GM12865 (cell line): ENCODE measurements at regions not wholly inside any gene's neighbourhood (a gene's known extent, or its start where the extent isn't known, plus 50 kb on each side); places are given as distances from the start of the nearest gene placed in this dataset.

ENCODE experiments used
- DNase-seq: peaks from one replicate; pipeline ENCODE4 v3.0.0; 2010; ENCODE audit warnings: low read depth
- H3K4me3 ChIP-seq: 2 replicates; pipeline ENCODE4 v1.5.1; 2011; ENCODE audit warnings: mild to moderate bottlenecking, low read depth, low read length, control low read depth
- TF ChIP-seq, protein P1 (sequence below): IDR thresholded peaks from 2 replicates; pipeline ENCODE4 v1.5.1; 2011; ENCODE audit warnings: low read length, control low read depth, low read depth, inconsistent platforms; ENCODE audit not compliant: insufficient read depth; ENCODE audit errors: missing control alignments

DNA sequence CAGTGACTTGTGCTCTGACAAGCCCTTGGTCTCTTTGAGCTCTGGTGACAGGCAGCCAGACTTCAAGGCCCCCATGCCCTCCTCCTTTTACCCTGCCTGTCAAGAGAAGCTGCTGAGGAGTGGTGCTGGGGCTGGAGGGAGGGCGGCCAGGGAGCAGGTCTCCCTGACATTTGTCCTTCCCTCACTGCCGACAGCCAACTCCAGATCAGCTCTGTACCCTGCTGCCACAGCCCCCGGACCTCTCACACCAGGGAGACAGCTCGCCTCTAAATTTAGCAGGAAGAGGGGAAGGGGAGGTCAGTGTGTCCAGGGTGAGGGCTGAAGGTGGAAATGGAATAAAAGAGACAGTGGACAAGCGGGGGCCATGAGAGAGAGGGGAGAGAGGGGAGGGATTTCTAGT is 155.8 kb downstream of the TDRD15 start:
- TF ChIP-seq, protein P1, sequence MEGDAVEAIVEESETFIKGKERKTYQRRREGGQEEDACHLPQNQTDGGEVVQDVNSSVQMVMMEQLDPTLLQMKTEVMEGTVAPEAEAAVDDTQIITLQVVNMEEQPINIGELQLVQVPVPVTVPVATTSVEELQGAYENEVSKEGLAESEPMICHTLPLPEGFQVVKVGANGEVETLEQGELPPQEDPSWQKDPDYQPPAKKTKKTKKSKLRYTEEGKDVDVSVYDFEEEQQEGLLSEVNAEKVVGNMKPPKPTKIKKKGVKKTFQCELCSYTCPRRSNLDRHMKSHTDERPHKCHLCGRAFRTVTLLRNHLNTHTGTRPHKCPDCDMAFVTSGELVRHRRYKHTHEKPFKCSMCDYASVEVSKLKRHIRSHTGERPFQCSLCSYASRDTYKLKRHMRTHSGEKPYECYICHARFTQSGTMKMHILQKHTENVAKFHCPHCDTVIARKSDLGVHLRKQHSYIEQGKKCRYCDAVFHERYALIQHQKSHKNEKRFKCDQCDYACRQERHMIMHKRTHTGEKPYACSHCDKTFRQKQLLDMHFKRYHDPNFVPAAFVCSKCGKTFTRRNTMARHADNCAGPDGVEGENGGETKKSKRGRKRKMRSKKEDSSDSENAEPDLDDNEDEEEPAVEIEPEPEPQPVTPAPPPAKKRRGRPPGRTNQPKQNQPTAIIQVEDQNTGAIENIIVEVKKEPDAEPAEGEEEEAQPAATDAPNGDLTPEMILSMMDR = no peak
- DNase-seq = no peak
- no peak overlapping the region for H3K4me3 ChIP-seq

DNA sequence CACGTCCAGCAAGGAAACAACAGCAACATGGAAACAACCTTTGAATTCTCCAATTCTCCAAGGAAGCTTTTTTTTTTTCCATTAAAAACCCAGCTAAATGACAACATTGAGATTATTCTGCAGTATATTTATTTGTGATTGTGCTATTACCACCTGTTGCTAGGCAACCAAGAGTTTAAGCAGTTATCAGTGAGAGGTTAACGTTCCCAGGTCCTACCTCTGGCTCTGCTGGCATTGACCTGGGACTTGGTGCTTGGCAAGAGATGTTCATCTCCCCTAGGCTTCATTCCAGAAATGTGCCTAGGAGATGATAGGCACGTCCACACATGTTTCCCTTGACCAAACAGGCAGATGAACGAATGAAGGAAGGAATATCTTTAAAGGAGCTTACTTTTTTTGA is 157.0 kb downstream of the TDRD15 start:
- no peak overlapping the region for H3K4me3 ChIP-seq
- TF ChIP-seq, protein P1 = no peak
- DNase-seq = no peak

- DNase-seq = no peak
- H3K4me3 ChIP-seq = no peak overlapping the region
- TF ChIP-seq, protein P1 = no peak
Observed at GRCh38 chr2:21281384-21281783, 157.6 kb downstream of the TDRD15 start.

- DNase-seq = no peak
- TF ChIP-seq, protein P1 = no peak
Observed at GRCh38 chr2:21281791-21282514, 158.2 kb downstream of the TDRD15 start.

DNA sequence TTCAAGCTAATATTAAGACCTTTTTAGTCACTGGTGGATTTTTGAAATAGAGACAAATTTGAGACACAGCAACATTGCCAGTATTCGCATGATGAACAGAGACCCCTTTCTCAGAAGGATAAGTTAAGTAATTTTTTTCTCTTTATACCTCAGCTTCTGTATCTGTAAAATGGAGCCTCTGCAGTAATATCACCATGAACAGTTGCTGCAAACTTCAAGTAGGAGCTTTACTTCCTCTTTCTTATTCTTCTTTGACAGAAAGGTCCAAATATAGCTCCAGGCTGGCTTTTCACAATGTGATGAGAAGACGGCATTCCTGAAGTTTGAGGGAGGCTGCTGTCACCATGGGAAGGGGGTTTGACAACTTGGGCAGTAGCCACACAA is 158.7 kb downstream of the TDRD15 start:
- TF ChIP-seq, protein P1 = no peak
- no peak overlapping the region for H3K4me3 ChIP-seq
- no peak for DNase-seq

More at GRCh38 chr2:21281791-21282514, 158.2 kb downstream of the TDRD15 start:
- no peak overlapping the region for H3K4me3 ChIP-seq

DNA sequence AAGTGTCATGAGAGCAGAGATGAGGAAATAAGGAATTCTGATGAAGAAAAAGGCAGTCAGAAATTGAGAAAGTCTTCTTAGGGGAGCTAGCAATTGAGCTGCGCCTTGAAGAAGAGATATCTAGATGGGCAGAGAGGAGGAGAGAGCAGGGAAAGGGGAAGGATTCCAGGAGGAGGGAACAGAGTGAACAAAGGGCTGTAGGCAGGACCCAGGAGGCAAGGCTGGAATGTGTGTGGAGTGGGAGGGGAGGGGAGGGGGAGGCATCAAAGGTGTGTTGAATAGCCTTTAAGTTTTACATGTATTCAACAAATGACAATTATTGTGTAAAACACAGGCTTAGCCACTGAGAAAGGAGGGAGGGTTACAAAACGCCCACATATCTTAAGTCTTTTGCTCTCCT is 164.5 kb downstream of the TDRD15 start:
- DNase-seq = no peak

More for the DNA sequence above, 164.5 kb downstream of the TDRD15 start:
- TF ChIP-seq, protein P1 = no peak
- no peak overlapping the region for H3K4me3 ChIP-seq
